Tibial nerve (tissue), 4 donors: ENCODE measurements at regions not wholly inside any gene's neighbourhood (a gene's known extent, or its start where the extent isn't known, plus 50 kb on each side); places are given as distances from the start of the nearest gene placed in this dataset.

ENCODE experiments used
- DNase-seq, 2 donors: peaks; one replicate each; pipeline ENCODE4 v3.0.0-alpha.2; 2019; ENCODE audit warnings: low spot score in 2 of 2
- H3K27ac ChIP-seq, 4 donors: fragments of 200-600 bp; sonication (generic) in 3 of 4; one replicate each; pipeline ENCODE4 v1.5.1; 2017 to 2019; ENCODE audit warnings: mild to moderate bottlenecking in 1 of 4
- H3K27me3 ChIP-seq, 2 donors: fragments of 200-600 bp; sonication (generic) in 1 of 2; one replicate each; pipeline versions ENCODE4 v1.5.1 to v1.6.0; 2017 to 2019
- H3K36me3 ChIP-seq, 3 donors: fragments of 200-600 bp; sonication (generic); one replicate each; pipeline ENCODE4 v1.5.1; 2018 to 2019
- H3K4me1 ChIP-seq, 4 donors: fragments of 200-600 bp; sonication (generic) in 3 of 4; one replicate each; pipeline ENCODE4 v1.5.1; 2017 to 2019
- H3K4me3 ChIP-seq, 4 donors: fragments of 200-600 bp; sonication (generic) in 3 of 4; one replicate each; pipeline ENCODE4 v1.5.1; 2017 to 2019; ENCODE audit warnings: mild to moderate bottlenecking in 1 of 4, moderate library complexity in 1 of 4
- H3K9me3 ChIP-seq, 4 donors: fragments of 200-600 bp; sonication (generic) in 3 of 4; one replicate each; pipeline ENCODE4 v1.5.1; 2017 to 2019
- CTCF ChIP-seq, 5 experiments: fragments of 200-600 bp in 3 of 5; fragments of 450-650 bp in 2 of 5; sonication (generic) in 3 of 5; IDR thresholded peaks; one replicate each; pipeline ENCODE4 v1.5.1; 2016 to 2019; ENCODE audit warnings: antibody characterized with exemption in 5 of 5, mild to moderate bottlenecking in 3 of 5, moderate library complexity in 2 of 5
- EP300 ChIP-seq, 2 donors: sonication (generic); formaldehyde crosslinking; IDR thresholded peaks; one replicate each; pipeline ENCODE4 v1.6.1; 2017; ENCODE audit warnings: antibody characterized with exemption in 2 of 2, mild to moderate bottlenecking in 1 of 2
- POLR2A ChIP-seq, 2 donors: fragments of 450-650 bp; IDR thresholded peaks; one replicate each; pipeline ENCODE4 v1.6.1; 2017; ENCODE audit warnings: antibody characterized with exemption in 2 of 2, mild to moderate bottlenecking in 2 of 2, moderate library complexity in 2 of 2
- WGBS, 2 donors: methylation state at CpG; one replicate each; pipeline ENCODE4 v1.1.5; 2018; 5-methylcytosine and 5-hydroxymethylcytosine counted together

GRCh38 chr2:6645004-6645403 lies 220.7 kb downstream of the CMPK2 start:
- no peaks in the 10 kb centered on the region for H3K27me3 ChIP-seq
- no peak overlapping the region for H3K4me3 ChIP-seq
- TF ChIP-seq EP300 (IDR thresholded peaks at IDR 0.05) = no peak
- no peak for TF ChIP-seq POLR2A (IDR thresholded peaks at IDR 0.05)
- TF ChIP-seq CTCF (IDR thresholded peaks at IDR 0.05) = no peak
- 85 to 95% methylated on average over 1 of the region's 1 CpG for WGBS, 2 donors
- DNase-seq = no peak
- H3K4me1 ChIP-seq = no peaks in the 10 kb centered on the region
- H3K27ac ChIP-seq = no peak overlapping the region
- H3K9me3 ChIP-seq = no peaks in the 10 kb centered on the region
- no peaks in the 10 kb centered on the region for H3K36me3 ChIP-seq

GRCh38 chr2:6645672-6646071 lies 220.0 kb downstream of the CMPK2 start:
- no peaks in the 10 kb centered on the region for H3K9me3 ChIP-seq
- TF ChIP-seq EP300 (IDR thresholded peaks at IDR 0.05) (no peak), POLR2A (IDR thresholded peaks at IDR 0.05) (no peak), CTCF (IDR thresholded peaks at IDR 0.05) (no peak)
- no peaks in the 10 kb centered on the region for H3K27me3 ChIP-seq
- no peak overlapping the region for H3K27ac ChIP-seq
- H3K36me3 ChIP-seq = no peaks in the 10 kb centered on the region
- no peaks in the 10 kb centered on the region for H3K4me1 ChIP-seq
- no peak for DNase-seq
- 100% methylated on average over 1 of the region's 1 CpG for WGBS, 2 donors
- H3K4me3 ChIP-seq = no peak overlapping the region

GRCh38 chr2:6647046-6647445 lies 218.7 kb downstream of the CMPK2 start:
- WGBS, 2 donors = 52 to 57% methylated on average over 6 of the region's 6 CpGs
- DNase-seq = no peak
- Histone ChIP-seq H3K9me3 (no peaks in the 10 kb centered on the region), H3K27me3 (no peaks in the 10 kb centered on the region), H3K36me3 (no peaks in the 10 kb centered on the region), H3K27ac (no peak overlapping the region), H3K4me3 (no peak overlapping the region), H3K4me1 (no peaks in the 10 kb centered on the region)
- TF ChIP-seq EP300 (IDR thresholded peaks at IDR 0.05) (no peak), POLR2A (IDR thresholded peaks at IDR 0.05) (no peak), CTCF (IDR thresholded peaks at IDR 0.05) (no peak)

GRCh38 chr2:6648596-6649247 lies 217.0 kb downstream of the CMPK2 start:
- Histone ChIP-seq H3K4me1 (no peaks in the 10 kb centered on the region), H3K27me3 (no peaks in the 10 kb centered on the region), H3K4me3 (no peak overlapping the region), H3K9me3 (no peaks in the 10 kb centered on the region), H3K27ac (no peak overlapping the region), H3K36me3 (no peaks in the 10 kb centered on the region)
- TF ChIP-seq CTCF (IDR thresholded peaks at IDR 0.05) (no peak), EP300 (IDR thresholded peaks at IDR 0.05) (no peak), POLR2A (IDR thresholded peaks at IDR 0.05) (no peak)
- DNase-seq = no peak
- 28 to 29% methylated on average over 6 of the region's 6 CpGs for WGBS, 2 donors

- Histone ChIP-seq H3K4me1 (no peaks in the 10 kb centered on the region), H3K9me3 (no peaks in the 10 kb centered on the region), H3K36me3 (no peaks in the 10 kb centered on the region), H3K27ac (no peak overlapping the region), H3K27me3 (no peaks in the 10 kb centered on the region), H3K4me3 (no peak overlapping the region)
- TF ChIP-seq EP300 (IDR thresholded peaks at IDR 0.05) (no peak), CTCF (IDR thresholded peaks at IDR 0.05) (no peak), POLR2A (IDR thresholded peaks at IDR 0.05) (no peak)
- no peak for DNase-seq
- WGBS, 2 donors = 57 to 59% methylated on average over 5 of the region's 5 CpGs
Observed at GRCh38 chr2:6650311-6650710, 215.4 kb downstream of the CMPK2 start.
